ENCODE measurements at regions not wholly inside any gene's neighbourhood (a gene's known extent, or its start where the extent isn't known, plus 50 kb on each side); places are given as distances from the start of the nearest gene placed in this dataset.

DNA sequence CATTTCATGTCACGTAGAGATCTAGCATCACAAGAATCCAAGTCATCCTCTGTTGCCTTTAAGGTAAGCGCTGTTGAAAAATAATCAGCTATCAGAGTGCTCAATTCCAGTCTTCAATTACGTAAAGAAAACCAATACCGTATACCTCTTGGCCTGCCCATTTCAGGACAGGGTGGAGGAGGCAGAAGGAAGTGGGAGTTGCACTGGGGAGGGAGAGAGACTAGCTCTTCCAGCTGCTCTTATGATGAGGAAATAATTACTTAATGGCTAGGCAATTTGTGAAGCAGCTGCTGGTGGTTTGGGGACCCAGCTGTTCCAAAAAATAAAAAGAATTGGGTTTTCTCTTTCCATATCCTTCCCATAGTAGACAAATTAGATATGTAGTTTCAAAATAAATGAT, 365.8 kb upstream of the MCTP2 start:
- TF ChIP-seq POU6F1 (CRISPR knock-in tag; IDR thresholded peaks at IDR 0.05; ENCODE audit: borderline replicate concordance, low read depth) (no peak), PATZ1 (CRISPR knock-in tag; IDR thresholded peaks at IDR 0.05; ENCODE audit: borderline replicate concordance) (no peak), RARB (CRISPR knock-in tag; IDR thresholded peaks at IDR 0.05) (no peak), GLIS3 (CRISPR knock-in tag; IDR thresholded peaks at IDR 0.05) (no peak), CSRNP3 (CRISPR knock-in tag; IDR thresholded peaks at IDR 0.05) (no peak), ZFP3 (CRISPR knock-in tag; IDR thresholded peaks at IDR 0.05) (no peak), OSR1 (CRISPR knock-in tag; IDR thresholded peaks at IDR 0.05) (no peak), ESRRG (CRISPR knock-in tag; IDR thresholded peaks at IDR 0.05) (no peak), ZNF70 (CRISPR knock-in tag; IDR thresholded peaks at IDR 0.05) (no peak), ISL1 (CRISPR knock-in tag; IDR thresholded peaks at IDR 0.05) (no peak), ZFP30 (CRISPR knock-in tag; IDR thresholded peaks at IDR 0.05) (no peak), SNAI2 (CRISPR knock-in tag; IDR thresholded peaks at IDR 0.05) (no peak), ARNTL (CRISPR knock-in tag; IDR thresholded peaks at IDR 0.05; ENCODE audit: borderline replicate concordance, low read depth) (no peak), ZC3H10 (CRISPR knock-in tag; IDR thresholded peaks at IDR 0.05) (no peak), ZNF8 (CRISPR knock-in tag; IDR thresholded peaks at IDR 0.05) (no peak), TOX (CRISPR knock-in tag; IDR thresholded peaks at IDR 0.05; ENCODE audit: borderline replicate concordance) (no peak), TCF4 (CRISPR knock-in tag; IDR thresholded peaks at IDR 0.05; ENCODE audit: borderline replicate concordance) (no peak), BACH2 (CRISPR knock-in tag; IDR thresholded peaks at IDR 0.05; ENCODE audit: borderline replicate concordance) (no peak), ZNF565 (CRISPR knock-in tag; conservative IDR thresholded peaks at IDR 0.05; ENCODE audit: low read depth) (no peak)
- TF ChIP-seq, protein P1, sequence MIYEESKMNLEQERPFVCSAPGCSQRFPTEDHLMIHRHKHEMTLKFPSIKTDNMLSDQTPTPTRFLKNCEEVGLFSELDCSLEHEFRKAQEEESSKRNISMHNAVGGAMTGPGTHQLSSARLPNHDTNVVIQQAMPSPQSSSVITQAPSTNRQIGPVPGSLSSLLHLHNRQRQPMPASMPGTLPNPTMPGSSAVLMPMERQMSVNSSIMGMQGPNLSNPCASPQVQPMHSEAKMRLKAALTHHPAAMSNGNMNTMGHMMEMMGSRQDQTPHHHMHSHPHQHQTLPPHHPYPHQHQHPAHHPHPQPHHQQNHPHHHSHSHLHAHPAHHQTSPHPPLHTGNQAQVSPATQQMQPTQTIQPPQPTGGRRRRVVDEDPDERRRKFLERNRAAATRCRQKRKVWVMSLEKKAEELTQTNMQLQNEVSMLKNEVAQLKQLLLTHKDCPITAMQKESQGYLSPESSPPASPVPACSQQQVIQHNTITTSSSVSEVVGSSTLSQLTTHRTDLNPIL (CRISPR knock-in tag; IDR thresholded peaks at IDR 0.05; ENCODE audit: low read depth): no peak
- no peak for ATAC-seq

- ATAC-seq: no peak
- TF ChIP-seq GLIS3 (CRISPR knock-in tag; IDR thresholded peaks at IDR 0.05): no peak
- TF ChIP-seq OSR1 (CRISPR knock-in tag; IDR thresholded peaks at IDR 0.05): no peak
- TF ChIP-seq CSRNP3 (CRISPR knock-in tag; IDR thresholded peaks at IDR 0.05): no peak
Measured at GRCh38 chr15:93862791-93863190, 368.6 kb upstream of the MCTP2 start.

DNA sequence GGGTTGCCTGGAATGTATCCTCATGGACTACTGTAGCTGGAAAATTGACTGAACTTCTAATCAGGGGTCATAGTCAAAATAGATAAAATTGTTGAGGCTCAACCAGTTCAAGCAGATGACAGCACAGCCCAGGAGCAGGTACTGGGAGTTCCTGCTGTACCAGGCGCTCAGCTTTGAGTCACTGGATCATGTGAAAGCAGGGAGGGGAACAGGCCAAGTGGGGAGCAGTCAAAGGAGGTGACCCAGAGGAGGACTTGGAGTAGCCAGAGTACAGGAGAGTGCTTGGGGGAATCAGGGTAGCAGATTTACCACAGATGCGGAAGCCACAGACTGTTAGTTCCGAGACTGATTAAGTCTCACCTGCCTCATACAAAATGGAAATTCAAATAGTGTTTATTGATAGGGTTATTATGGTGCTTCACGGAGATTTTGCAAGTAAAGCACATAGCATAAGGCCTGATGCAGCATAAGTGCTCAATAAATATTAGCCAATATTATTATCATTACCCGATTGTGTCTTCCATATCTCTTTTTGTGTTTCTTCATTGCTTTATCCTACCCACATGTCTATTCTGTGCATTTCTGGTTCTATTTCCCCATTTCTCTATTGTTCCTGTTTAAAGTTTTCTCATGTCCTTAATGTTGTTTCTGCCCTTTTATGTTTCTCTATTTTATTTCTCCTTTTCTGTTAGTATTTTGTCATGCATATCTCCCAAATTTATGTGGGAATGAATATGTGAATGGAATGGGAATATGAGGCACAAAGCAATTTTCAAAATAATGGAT, 369.2 kb upstream of the MCTP2 start:
- TF ChIP-seq GLIS3 (CRISPR knock-in tag; IDR thresholded peaks at IDR 0.05): no peak
- no peak for TF ChIP-seq ZNF70 (CRISPR knock-in tag; IDR thresholded peaks at IDR 0.05)
- no peak for TF ChIP-seq BACH2 (CRISPR knock-in tag; IDR thresholded peaks at IDR 0.05; ENCODE audit: borderline replicate concordance)
- no peak for TF ChIP-seq TSHZ2 (CRISPR knock-in tag; IDR thresholded peaks at IDR 0.05)
- TF ChIP-seq ESRRG (CRISPR knock-in tag; IDR thresholded peaks at IDR 0.05): no peak
- TF ChIP-seq ZC3H10 (CRISPR knock-in tag; IDR thresholded peaks at IDR 0.05): no peak
- no peak for TF ChIP-seq RARB (CRISPR knock-in tag; IDR thresholded peaks at IDR 0.05)
- TF ChIP-seq SNAI2 (CRISPR knock-in tag; IDR thresholded peaks at IDR 0.05): no peak
- TF ChIP-seq ZFP30 (CRISPR knock-in tag; IDR thresholded peaks at IDR 0.05): no peak
- TF ChIP-seq PPARA (CRISPR knock-in tag; IDR thresholded peaks at IDR 0.05; ENCODE audit: borderline replicate concordance): no peak
- TF ChIP-seq CSDC2 (CRISPR knock-in tag; IDR thresholded peaks at IDR 0.05): no peak
- TF ChIP-seq ZFP3 (CRISPR knock-in tag; IDR thresholded peaks at IDR 0.05): no peak
- TF ChIP-seq, protein P1 (CRISPR knock-in tag; IDR thresholded peaks at IDR 0.05; ENCODE audit: low read depth): no peak
- no peak for ATAC-seq
